ENCODE measurements at regions not wholly inside any gene's neighbourhood (a gene's known extent, or its start where the extent isn't known, plus 50 kb on each side); places are given as distances from the start of the nearest gene placed in this dataset.

GRCh38 chr6:139594333-139594965 is 220.0 kb upstream of the CITED2 start:
- H3K36me3 Mint-ChIP-seq = no peaks in the 10 kb centered on the region

GRCh38 chr6:139593081-139593480 is 218.6 kb upstream of the CITED2 start:
- no peaks in the 10 kb centered on the region for H3K36me3 Mint-ChIP-seq
- ATAC-seq (replicated peaks) (no peak), DNase-seq (no peak)
- no peak overlapping the region for H3K4me3 Mint-ChIP-seq
- H3K27me3 Mint-ChIP-seq = peaks cover 15 to 20% of the 10 kb centered on the region in 2 donors
- no peak overlapping the region for H3K27ac Mint-ChIP-seq
- H3K9me3 Mint-ChIP-seq = no peaks in the 10 kb centered on the region
- peaks cover 0 to 10% of the 10 kb centered on the region in 2 donors for H3K4me1 Mint-ChIP-seq

More at GRCh38 chr6:139594333-139594965, 220.0 kb upstream of the CITED2 start:
- peaks cover 10 to 20% of the 10 kb centered on the region in 2 donors for H3K27me3 Mint-ChIP-seq
- no peak overlapping the region for H3K27ac Mint-ChIP-seq
- DNase-seq (no peak), ATAC-seq (replicated peaks) (no peak)
- H3K4me1 Mint-ChIP-seq = peaks cover 0 to 10% of the 10 kb centered on the region in 2 donors
- H3K4me3 Mint-ChIP-seq = no peak overlapping the region
- H3K9me3 Mint-ChIP-seq = no peaks in the 10 kb centered on the region

- Mint-ChIP-seq H3K27me3 (peaks cover 15 to 20% of the 10 kb centered on the region in 2 donors), H3K4me1 (peaks cover 0 to 10% of the 10 kb centered on the region in 2 donors), H3K9me3 (no peaks in the 10 kb centered on the region), H3K4me3 (no peak overlapping the region), H3K27ac (no peak overlapping the region), H3K36me3 (no peaks in the 10 kb centered on the region)
- no peak for DNase-seq
- ATAC-seq (replicated peaks) = no peak
Observed at GRCh38 chr6:139592011-139592410, 217.6 kb upstream of the CITED2 start.

- no peaks in the 10 kb centered on the region for H3K9me3 Mint-ChIP-seq
- H3K27ac Mint-ChIP-seq = no peak overlapping the region
- ATAC-seq (replicated peaks) (no peak), DNase-seq (no peak)
- peaks cover 15 to 20% of the 10 kb centered on the region in 2 donors for H3K27me3 Mint-ChIP-seq
- peaks cover 0 to 10% of the 10 kb centered on the region in 2 donors for H3K4me1 Mint-ChIP-seq
- H3K36me3 Mint-ChIP-seq = no peaks in the 10 kb centered on the region
- no peak overlapping the region for H3K4me3 Mint-ChIP-seq
Observed at GRCh38 chr6:139591075-139591865, 216.8 kb upstream of the CITED2 start.

- H3K27ac Mint-ChIP-seq = no peak overlapping the region
- H3K9me3 Mint-ChIP-seq = no peaks in the 10 kb centered on the region
- ATAC-seq (replicated peaks) = no peak
- H3K27me3 Mint-ChIP-seq = peaks cover 15 to 20% of the 10 kb centered on the region in 2 donors
- no peaks in the 10 kb centered on the region for H3K36me3 Mint-ChIP-seq
- no peak for DNase-seq
- peaks cover 0 to 10% of the 10 kb centered on the region in 2 donors for H3K4me1 Mint-ChIP-seq
- no peak overlapping the region for H3K4me3 Mint-ChIP-seq
Observed at GRCh38 chr6:139590206-139590605, 215.8 kb upstream of the CITED2 start.

GRCh38 chr6:139588734-139589593 is 214.5 kb upstream of the CITED2 start:
- ATAC-seq (replicated peaks) = no peak

GRCh38 chr6:139588076-139588639 is 213.7 kb upstream of the CITED2 start:
- H3K9me3 Mint-ChIP-seq = no peaks in the 10 kb centered on the region
- no peak for DNase-seq
- H3K4me1 Mint-ChIP-seq = peaks cover 0 to 10% of the 10 kb centered on the region in 2 donors
- no peak overlapping the region for H3K4me3 Mint-ChIP-seq
- peaks cover 15 to 20% of the 10 kb centered on the region in 2 donors for H3K27me3 Mint-ChIP-seq
- H3K27ac Mint-ChIP-seq = no peak overlapping the region
- ATAC-seq (replicated peaks) = no peak
- no peaks in the 10 kb centered on the region for H3K36me3 Mint-ChIP-seq

More at GRCh38 chr6:139588734-139589593, 214.5 kb upstream of the CITED2 start:
- H3K9me3 Mint-ChIP-seq = no peaks in the 10 kb centered on the region
- no peak overlapping the region for H3K27ac Mint-ChIP-seq
- H3K4me1 Mint-ChIP-seq = peaks cover 0 to 10% of the 10 kb centered on the region in 2 donors
- H3K27me3 Mint-ChIP-seq = peaks cover 15 to 20% of the 10 kb centered on the region in 2 donors
- H3K36me3 Mint-ChIP-seq = no peaks in the 10 kb centered on the region
- DNase-seq = no peak
- no peak overlapping the region for H3K4me3 Mint-ChIP-seq

- H3K36me3 Mint-ChIP-seq = no peaks in the 10 kb centered on the region
- no peak overlapping the region for H3K4me3 Mint-ChIP-seq
- DNase-seq (no peak), ATAC-seq (replicated peaks) (no peak)
- no peak overlapping the region for H3K27ac Mint-ChIP-seq
- H3K4me1 Mint-ChIP-seq = peaks cover 0 to 10% of the 10 kb centered on the region in 2 donors
- no peaks in the 10 kb centered on the region for H3K9me3 Mint-ChIP-seq
- peaks cover 13 to 14% of the 10 kb centered on the region in 2 donors for H3K27me3 Mint-ChIP-seq
Observed at GRCh38 chr6:139587469-139587868, 213.0 kb upstream of the CITED2 start.

GRCh38 chr6:139586273-139586672 is 211.8 kb upstream of the CITED2 start:
- Mint-ChIP-seq H3K36me3 (no peaks in the 10 kb centered on the region), H3K27ac (no peak overlapping the region)
- no peak for ATAC-seq (replicated peaks)

GRCh38 chr6:139584599-139584998 is 210.2 kb upstream of the CITED2 start:
- Mint-ChIP-seq H3K27me3 (peaks cover 0 to 5% of the 10 kb centered on the region in 2 donors), H3K9me3 (no peaks in the 10 kb centered on the region), H3K36me3 (no peaks in the 10 kb centered on the region), H3K27ac (no peak overlapping the region), H3K4me1 (peaks cover 12 to 14% of the 10 kb centered on the region in 2 donors), H3K4me3 (no peak overlapping the region)
- ATAC-seq (replicated peaks) (no peak), DNase-seq (no peak)

More at GRCh38 chr6:139586273-139586672, 211.8 kb upstream of the CITED2 start:
- Mint-ChIP-seq H3K27me3 (peaks cover 10 to 11% of the 10 kb centered on the region in 2 donors), H3K4me1 (peaks cover under 1 to 5% of the 10 kb centered on the region in 2 donors), H3K9me3 (no peaks in the 10 kb centered on the region), H3K4me3 (no peak overlapping the region)
- no peak for DNase-seq

GRCh38 chr6:139583420-139583819 is 209.0 kb upstream of the CITED2 start:
- no peak for DNase-seq
- Mint-ChIP-seq H3K36me3 (no peaks in the 10 kb centered on the region), H3K9me3 (no peaks in the 10 kb centered on the region), H3K4me1 (peaks cover 13 to 14% of the 10 kb centered on the region in 2 donors), H3K27ac (no peak overlapping the region), H3K27me3 (peaks cover 0 to 2% of the 10 kb centered on the region in 2 donors), H3K4me3 (no peak overlapping the region)
- no peak for ATAC-seq (replicated peaks)

- no peaks in the 10 kb centered on the region for H3K9me3 Mint-ChIP-seq
- H3K27me3 Mint-ChIP-seq = no peaks in the 10 kb centered on the region
- H3K27ac Mint-ChIP-seq = no peak overlapping the region
- ATAC-seq (replicated peaks) = no peak
- no peak overlapping the region for H3K4me3 Mint-ChIP-seq
- no peaks in the 10 kb centered on the region for H3K36me3 Mint-ChIP-seq
- peaks cover 14 to 15% of the 10 kb centered on the region in 2 donors for H3K4me1 Mint-ChIP-seq
- DNase-seq = no peak
Observed at GRCh38 chr6:139582956-139583355, 208.5 kb upstream of the CITED2 start.

GRCh38 chr6:139581485-139581865 is 207.0 kb upstream of the CITED2 start:
- Mint-ChIP-seq H3K36me3 (no peaks in the 10 kb centered on the region), H3K9me3 (no peaks in the 10 kb centered on the region), H3K4me3 (no peak overlapping the region), H3K4me1 (peaks cover 15 to 22% of the 10 kb centered on the region in 2 donors), H3K27ac (no peak overlapping the region), H3K27me3 (no peaks in the 10 kb centered on the region)
- ATAC-seq (replicated peaks) (no peak), DNase-seq (no peak)

Data from stimulated activated naive B cell treated with anti-CD40 and anti-IgM and Interleukin-4, amounts not matched to agents 10 μg/mL and 1 μg/mL and 100 μg/mL, for 72 hours (primary cell).